Keratinocyte (primary cell): ENCODE measurements at regions not wholly inside any gene's neighbourhood (a gene's known extent, or its start where the extent isn't known, plus 50 kb on each side); places are given as distances from the start of the nearest gene placed in this dataset.
A peak's percentile ranks its signal among the peaks of the same experiment; 100 is the strongest.
"Not testable (repeated sequence)": the region's sequence is repeated elsewhere in the genome, so short reads cannot be mapped to it uniquely, and the experiment has no call there.

Experiments used
- DNase-seq: peaks from one replicate; pipeline ENCODE4 v3.0.0-alpha.2; 2011; ENCODE audit warnings: low read depth, missing footprints, low spot score
- FAIRE-seq: peaks from 2 replicates; lab custom pipeline; 2011; peaks lifted over from hg19 to GRCh38; lab: Jason Lieb, UNC
- H2AFZ ChIP-seq: 2 replicates; pipeline ENCODE4 v1.6.0; 2012; ENCODE audit warnings: low read length, control low read depth, inconsistent platforms; ENCODE audit not compliant: control insufficient read depth
- H3K27ac ChIP-seq: 2 replicates; pipeline ENCODE4 v1.5.1; 2011; ENCODE audit warnings: low read length; ENCODE audit not compliant: control insufficient read depth, insufficient read depth
- H3K27me3 ChIP-seq: 3 replicates; pipeline ENCODE4 v1.6.0; 2011; ENCODE audit warnings: low read length; ENCODE audit not compliant: control insufficient read depth, insufficient read depth; ENCODE audit errors: extremely low read depth
- H3K36me3 ChIP-seq, 2 experiments: 2 replicates in 1 of 2; 3 replicates in 1 of 2; pipeline ENCODE4 v1.5.1; 2011; ENCODE audit warnings: low read length in 2 of 2, mild to moderate bottlenecking in 1 of 2; ENCODE audit not compliant: control insufficient read depth in 2 of 2, insufficient read depth in 2 of 2; ENCODE audit errors: extremely low read depth in 1 of 2
- H3K4me1 ChIP-seq: 3 replicates; pipeline ENCODE4 v1.5.1; 2011; ENCODE audit warnings: low read length; ENCODE audit not compliant: control insufficient read depth, insufficient read depth; ENCODE audit errors: extremely low read depth
- H3K4me2 ChIP-seq: 3 replicates; pipeline ENCODE4 v1.6.0; 2011; ENCODE audit warnings: low read depth, low read length; ENCODE audit not compliant: control insufficient read depth, insufficient read depth; ENCODE audit errors: extremely low read depth
- H3K4me3 ChIP-seq, 3 experiments: fragments of 200-600 bp in 1 of 3; sonication (generic) in 1 of 3; 2 replicates in 2 of 3; 3 replicates in 1 of 3; pipeline ENCODE4 v1.5.1; 2011 to 2016; ENCODE audit warnings: low read length in 3 of 3, mild to moderate bottlenecking in 3 of 3, control low read depth in 2 of 3, inconsistent platforms in 1 of 3, low read depth in 1 of 3, mixed read lengths in 1 of 3, mixed run types in 1 of 3, moderate library complexity in 1 of 3; ENCODE audit not compliant: control insufficient read depth in 2 of 3, insufficient read depth in 2 of 3; ENCODE audit errors: extremely low read depth in 1 of 3
- H3K79me2 ChIP-seq: 2 replicates; pipeline ENCODE4 v1.6.0; 2012; ENCODE audit warnings: low read length; ENCODE audit not compliant: control insufficient read depth, insufficient read depth
- H3K9ac ChIP-seq: 3 replicates; pipeline ENCODE4 v1.6.0; 2011; ENCODE audit warnings: low read length; ENCODE audit not compliant: control insufficient read depth, insufficient read depth; ENCODE audit errors: extremely low read depth
- H3K9me1 ChIP-seq: 3 replicates; pipeline ENCODE4 v1.6.0; 2011; ENCODE audit warnings: low read length; ENCODE audit not compliant: control insufficient read depth, insufficient read depth; ENCODE audit errors: extremely low read depth
- H3K9me3 ChIP-seq: 2 replicates; pipeline ENCODE4 v1.5.1; 2012; ENCODE audit warnings: low read depth, low read length; ENCODE audit not compliant: control insufficient read depth
- H4K20me1 ChIP-seq: 3 replicates; pipeline ENCODE4 v1.6.0; 2011; ENCODE audit warnings: low read length; ENCODE audit not compliant: control insufficient read depth, insufficient read depth; ENCODE audit errors: extremely low read depth
- CTCF ChIP-seq, 3 experiments: IDR thresholded peaks in 1 of 3; conservative IDR thresholded peaks in 1 of 3; optimal IDR thresholded peaks in 1 of 3; 2 replicates in 2 of 3; 3 replicates in 1 of 3; pipeline versions ENCODE3 to v1.5.1; 2011; ENCODE audit warnings: low read length in 3 of 3, mild to moderate bottlenecking in 3 of 3, moderate library complexity in 2 of 3, control low read depth in 1 of 3, inconsistent platforms in 1 of 3; ENCODE audit not compliant: insufficient read depth in 2 of 3; ENCODE audit errors: extremely low read depth in 1 of 3
- EZH2 ChIP-seq: IDR thresholded peaks from one replicate; pipeline ENCODE4 v1.6.1; 2012; ENCODE audit warnings: inconsistent platforms, mild to moderate bottlenecking, low read length, moderate library complexity
- dilution Hi-C: fragments of 300-500 bp; cut with MboI; formaldehyde crosslinking; loops from one replicate; pipeline ENCODE4 v1.7.0; 2020; ENCODE audit warnings: low sequenced_read_pairs; ENCODE audit not compliant: extremely low pct_ligation_motif_present

GRCh38 chr4:83905952-83906351, 370.0 kb downstream of the GPAT3 start:
- Histone ChIP-seq H3K27ac (no peak overlapping the region), H4K20me1 (no peaks in the 10 kb centered on the region), H3K9me1 (no peaks in the 10 kb centered on the region), H3K4me2 (no peak overlapping the region), H3K4me3 (no peak overlapping the region), H3K9me3 (no peaks in the 10 kb centered on the region), H3K4me1 (no peaks in the 10 kb centered on the region), H3K27me3 (peaks cover 4% of the 10 kb centered on the region), H3K9ac (no peak overlapping the region), H2AFZ (no peak overlapping the region), H3K36me3 (no peaks in the 10 kb centered on the region), H3K79me2 (no peaks in the 10 kb centered on the region)
- FAIRE-seq: no peak
- no peak for TF ChIP-seq EZH2
- TF ChIP-seq CTCF (optimal IDR thresholded peaks at IDR 0.05 in 1 of 3, IDR thresholded peaks at IDR 0.05 in 1 of 3, conservative IDR thresholded peaks at IDR 0.05 in 1 of 3; ENCODE audit: extremely low read depth in 1 of 3, insufficient read depth in 2 of 3, low read length in 3 of 3): peak; percentile 16 to 29 (median 21)
- dilution Hi-C loops: no loop called here
- DNase-seq: no peak

- H3K9ac ChIP-seq, dilution Hi-C loops, H3K36me3 ChIP-seq, DNase-seq, H3K4me2 ChIP-seq, H3K4me1 ChIP-seq, H3K9me1 ChIP-seq, H3K9me3 ChIP-seq, H3K27me3 ChIP-seq, H4K20me1 ChIP-seq, FAIRE-seq, H3K79me2 ChIP-seq, H3K27ac ChIP-seq, H2AFZ ChIP-seq, H3K4me3 ChIP-seq: not testable (repeated sequence)
These were observed 367.8 kb downstream of the GPAT3 start for GRCh38 chr4:83903740-83904139.

GRCh38 chr4:83894831-83895230, 358.9 kb downstream of the GPAT3 start:
- Histone ChIP-seq H3K9me3 (no peaks in the 10 kb centered on the region), H3K79me2 (no peaks in the 10 kb centered on the region), H3K27ac (no peak overlapping the region), H3K4me1 (peaks cover 12% of the 10 kb centered on the region), H3K9me1 (no peaks in the 10 kb centered on the region), H3K36me3 (no peaks in the 10 kb centered on the region), H2AFZ (no peak overlapping the region), H4K20me1 (no peaks in the 10 kb centered on the region), H3K4me2 (no peak overlapping the region), H3K9ac (no peak overlapping the region), H3K27me3 (no peaks in the 10 kb centered on the region), H3K4me3 (no peak overlapping the region)
- no peak for DNase-seq
- no peak for FAIRE-seq
- TF ChIP-seq EZH2 (no peak), CTCF (optimal IDR thresholded peaks at IDR 0.05 in 1 of 3, IDR thresholded peaks at IDR 0.05 in 1 of 3, conservative IDR thresholded peaks at IDR 0.05 in 1 of 3; ENCODE audit: extremely low read depth in 1 of 3, insufficient read depth in 2 of 3, low read length in 3 of 3) (no peak)
- dilution Hi-C loops: no loop called here
